DND-41 (cell line): ENCODE measurements at regions not wholly inside any gene's neighbourhood (a gene's known extent, or its start where the extent isn't known, plus 50 kb on each side); places are given as distances from the start of the nearest gene placed in this dataset.

Experiments used
- ATAC-seq: fragments of 200-7000 bp; cut with Tn5 transposase; 3 replicates; pipeline ENCODE4 v1.9.1; 2021; ENCODE audit warnings: low read depth; ENCODE audit not compliant: insufficient read depth
- DNase-seq: peaks from one replicate; pipeline ENCODE4 v3.0.0-alpha.2; 2020
- H2AFZ ChIP-seq: 2 replicates; pipeline ENCODE4 v1.6.0; 2012; ENCODE audit warnings: low read depth, low read length
- H3K27ac ChIP-seq: 2 replicates; pipeline ENCODE4 v1.5.1; 2012; ENCODE audit warnings: low read length, inconsistent platforms
- H3K27me3 ChIP-seq: fragments of 200-600 bp; sonication (generic); 2 replicates; pipeline ENCODE4 v1.6.0; 2012; ENCODE audit warnings: low read length, mild to moderate bottlenecking, inconsistent platforms; ENCODE audit not compliant: insufficient read depth, poor library complexity
- H3K36me3 ChIP-seq: 2 replicates; pipeline ENCODE4 v1.5.1; 2012; ENCODE audit warnings: low read length, inconsistent platforms; ENCODE audit not compliant: insufficient read depth
- H3K4me1 ChIP-seq: 2 replicates; pipeline ENCODE4 v1.5.1; 2012; ENCODE audit warnings: mild to moderate bottlenecking, low read length; ENCODE audit not compliant: insufficient read depth
- H3K4me2 ChIP-seq: 2 replicates; pipeline ENCODE4 v1.6.0; 2012; ENCODE audit warnings: mild to moderate bottlenecking, moderate library complexity, low read length, inconsistent platforms; ENCODE audit not compliant: insufficient read depth
- H3K4me3 ChIP-seq, 2 experiments: fragments of 200-600 bp in 1 of 2; shearing (Covaris generic) in 1 of 2; 2 replicates each; pipeline ENCODE4 v1.5.1; 2012 to 2016; ENCODE audit warnings: inconsistent platforms in 2 of 2, low read length in 2 of 2, mild to moderate bottlenecking in 2 of 2, low read depth in 1 of 2, moderate library complexity in 1 of 2
- H3K79me2 ChIP-seq: 2 replicates; pipeline ENCODE4 v1.6.0; 2012; ENCODE audit warnings: low read length, inconsistent platforms; ENCODE audit not compliant: insufficient read depth
- H3K9ac ChIP-seq: 2 replicates; pipeline ENCODE4 v1.6.0; 2012; ENCODE audit warnings: low read depth, mild to moderate bottlenecking, inconsistent platforms, low read length, moderate library complexity
- H3K9me3 ChIP-seq: 2 replicates; pipeline ENCODE4 v1.5.1; 2012; ENCODE audit warnings: low read length, moderate library complexity, mild to moderate bottlenecking, inconsistent platforms; ENCODE audit not compliant: insufficient read depth, severe bottlenecking
- H4K20me1 ChIP-seq: 2 replicates; pipeline ENCODE4 v1.6.0; 2012; ENCODE audit warnings: low read length; ENCODE audit not compliant: insufficient read depth
- CTCF ChIP-seq: IDR thresholded peaks from 2 replicates; pipeline ENCODE4 v1.5.1; 2012; ENCODE audit warnings: borderline replicate concordance, low read length, moderate library complexity, mild to moderate bottlenecking; ENCODE audit not compliant: poor library complexity, severe bottlenecking; ENCODE audit errors: extremely low read depth
- EZH2 ChIP-seq: IDR thresholded peaks from 3 replicates; pipeline ENCODE4 v1.6.1; 2012; ENCODE audit warnings: borderline replicate concordance, low read depth, mild to moderate bottlenecking, moderate library complexity, low read length, inconsistent platforms; ENCODE audit not compliant: severe bottlenecking

- H3K9ac ChIP-seq: no peak overlapping the region
- H3K4me1 ChIP-seq: no peaks in the 10 kb centered on the region
- no peak for DNase-seq
- no peaks in the 10 kb centered on the region for H3K79me2 ChIP-seq
- TF ChIP-seq CTCF (no peak), EZH2 (no peak)
- H3K4me2 ChIP-seq: no peak overlapping the region
- no peak overlapping the region for H3K27ac ChIP-seq
- H3K27me3 ChIP-seq: no peaks in the 10 kb centered on the region
- no peak for ATAC-seq
- H3K4me3 ChIP-seq: no peak overlapping the region
- no peak overlapping the region for H2AFZ ChIP-seq
- H3K9me3 ChIP-seq: no peaks in the 10 kb centered on the region
- H4K20me1 ChIP-seq: no peaks in the 10 kb centered on the region
- no peaks in the 10 kb centered on the region for H3K36me3 ChIP-seq
Observed at GRCh38 chr6:56766806-56767178, 124.1 kb upstream of the DST start.

GRCh38 chr6:56766139-56766805 is 123.6 kb upstream of the DST start:
- Histone ChIP-seq H3K4me3 (no peak overlapping the region), H3K4me1 (no peaks in the 10 kb centered on the region), H2AFZ (no peak overlapping the region), H3K4me2 (no peak overlapping the region), H4K20me1 (no peaks in the 10 kb centered on the region), H3K36me3 (no peaks in the 10 kb centered on the region), H3K79me2 (no peaks in the 10 kb centered on the region), H3K27me3 (no peaks in the 10 kb centered on the region), H3K9me3 (no peaks in the 10 kb centered on the region), H3K27ac (no peak overlapping the region), H3K9ac (no peak overlapping the region)
- ATAC-seq: no peak
- TF ChIP-seq CTCF (no peak), EZH2 (no peak)
- no peak for DNase-seq

GRCh38 chr6:56765494-56765893 is 122.8 kb upstream of the DST start:
- TF ChIP-seq CTCF: no peak
- no peak for TF ChIP-seq EZH2
- DNase-seq: no peak
- no peak for ATAC-seq
- Histone ChIP-seq H3K4me3 (no peak overlapping the region), H3K4me2 (no peak overlapping the region), H2AFZ (no peak overlapping the region), H3K9me3 (no peaks in the 10 kb centered on the region), H4K20me1 (no peaks in the 10 kb centered on the region), H3K4me1 (no peaks in the 10 kb centered on the region), H3K27ac (no peak overlapping the region), H3K27me3 (no peaks in the 10 kb centered on the region), H3K36me3 (no peaks in the 10 kb centered on the region), H3K79me2 (no peaks in the 10 kb centered on the region), H3K9ac (no peak overlapping the region)
